Activated T-cell treated with anti-CD3 and anti-CD28 coated beads, Interleukin-2, amount 50 U/mL, for 24 hours (primary cell): ENCODE measurements at regions not wholly inside any gene's neighbourhood (a gene's known extent, or its start where the extent isn't known, plus 50 kb on each side); places are given as distances from the start of the nearest gene placed in this dataset.
A peak's percentile ranks its signal among the peaks of the same experiment; 100 is the strongest.
"Not testable (repeated sequence)": the region's sequence is repeated elsewhere in the genome, so short reads cannot be mapped to it uniquely, and the experiment has no call there.

ENCODE experiments used
- DNase-seq: peaks from one replicate; pipeline ENCODE4 v3.0.0-alpha.2; 2020
- H3K27ac Mint-ChIP-seq: 2 replicates; pipeline ENCODE4 v1.8.0; 2020; ENCODE audit warnings: mild to moderate bottlenecking, mixed read lengths
- H3K27me3 Mint-ChIP-seq: 2 replicates; pipeline ENCODE4 v1.8.0; 2020; ENCODE audit warnings: mixed read lengths
- H3K36me3 Mint-ChIP-seq: 2 replicates; pipeline ENCODE4 v1.8.0; 2020; ENCODE audit warnings: low read depth, mixed read lengths
- H3K4me1 Mint-ChIP-seq: 2 replicates; pipeline ENCODE4 v1.8.0; 2020; ENCODE audit warnings: low read depth, mixed read lengths
- H3K4me3 Mint-ChIP-seq: 2 replicates; pipeline ENCODE4 v1.8.0; 2020; ENCODE audit warnings: mild to moderate bottlenecking, moderate library complexity, mixed read lengths
- H3K9me3 Mint-ChIP-seq: 2 replicates; pipeline ENCODE4 v1.8.0; 2020; ENCODE audit warnings: mixed read lengths

DNA sequence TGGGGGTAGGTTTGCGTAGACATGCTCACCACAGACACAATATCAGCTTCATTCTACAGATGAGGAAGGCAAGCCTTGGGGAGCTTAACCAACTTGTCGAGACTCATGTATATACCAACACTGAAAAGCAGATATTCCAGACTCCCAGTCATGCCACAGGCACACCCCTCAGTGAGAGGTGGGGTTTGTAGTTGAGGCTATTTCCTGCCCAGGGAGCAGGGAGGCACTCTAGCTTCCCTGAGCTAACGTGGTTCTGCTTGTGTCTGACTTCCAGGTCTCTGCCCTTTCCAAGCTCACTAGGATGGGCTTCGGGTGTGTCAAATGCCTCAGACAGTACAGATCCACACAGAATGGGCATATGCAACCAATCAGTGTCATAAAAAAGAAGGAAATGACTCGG, 122.3 kb upstream of the RUNX1 start:
- no peak for DNase-seq
- H3K27me3 Mint-ChIP-seq = no peaks in the 10 kb centered on the region
- H3K4me3 Mint-ChIP-seq = no peak overlapping the region
- peaks cover 14% of the 10 kb centered on the region for H3K9me3 Mint-ChIP-seq
- peaks cover 39% of the 10 kb centered on the region for H3K4me1 Mint-ChIP-seq
- H3K27ac Mint-ChIP-seq = no peak overlapping the region
- no peaks in the 10 kb centered on the region for H3K36me3 Mint-ChIP-seq

DNA sequence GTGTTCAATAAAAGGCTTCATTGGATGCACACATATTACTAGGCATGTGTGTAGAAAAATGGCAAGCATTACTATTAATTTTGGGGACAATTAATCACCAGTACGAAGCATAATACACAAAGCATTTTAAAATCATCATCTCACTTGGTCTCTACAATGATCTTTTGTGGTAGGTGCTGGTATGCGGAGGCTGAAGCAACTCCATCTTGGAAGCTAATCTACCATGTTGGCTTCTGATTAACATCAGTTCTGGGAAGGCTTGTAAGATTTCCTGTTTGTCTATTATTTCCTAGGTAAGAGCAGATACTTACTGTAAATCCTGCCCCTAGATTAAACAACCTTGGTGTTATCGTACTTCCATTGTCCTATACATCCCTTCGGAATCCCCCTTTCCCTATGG, 121.7 kb upstream of the RUNX1 start:
- DNase-seq = no peak
- Mint-ChIP-seq H3K27ac (no peak overlapping the region), H3K4me1 (peaks cover 35% of the 10 kb centered on the region), H3K9me3 (peaks cover 8% of the 10 kb centered on the region), H3K4me3 (no peak overlapping the region), H3K36me3 (no peaks in the 10 kb centered on the region), H3K27me3 (no peaks in the 10 kb centered on the region)

DNA sequence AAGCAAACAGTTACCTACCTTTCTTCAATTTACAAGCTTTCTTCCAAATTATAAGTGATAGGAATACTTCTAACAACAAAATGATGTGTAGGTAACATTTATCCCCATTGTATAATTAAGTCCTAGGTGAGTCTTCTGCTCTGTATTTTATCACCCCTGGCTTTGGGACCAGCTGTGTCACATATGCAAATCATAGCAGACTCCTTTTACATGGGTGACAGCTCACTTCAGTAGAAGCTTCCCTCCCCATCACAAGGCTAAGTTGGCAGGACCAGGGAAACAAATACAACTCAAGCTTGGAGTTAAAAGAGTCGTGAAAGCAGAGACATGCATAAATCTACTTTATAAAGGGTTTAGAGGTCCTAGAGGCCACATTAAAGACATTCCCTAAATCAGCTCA, 121.1 kb upstream of the RUNX1 start:
- peaks cover 8% of the 10 kb centered on the region for H3K9me3 Mint-ChIP-seq
- H3K27ac Mint-ChIP-seq = no peak overlapping the region
- no peak overlapping the region for H3K4me3 Mint-ChIP-seq
- DNase-seq = no peak
- peaks cover 35% of the 10 kb centered on the region for H3K4me1 Mint-ChIP-seq
- H3K27me3 Mint-ChIP-seq = no peaks in the 10 kb centered on the region
- H3K36me3 Mint-ChIP-seq = no peaks in the 10 kb centered on the region

DNA sequence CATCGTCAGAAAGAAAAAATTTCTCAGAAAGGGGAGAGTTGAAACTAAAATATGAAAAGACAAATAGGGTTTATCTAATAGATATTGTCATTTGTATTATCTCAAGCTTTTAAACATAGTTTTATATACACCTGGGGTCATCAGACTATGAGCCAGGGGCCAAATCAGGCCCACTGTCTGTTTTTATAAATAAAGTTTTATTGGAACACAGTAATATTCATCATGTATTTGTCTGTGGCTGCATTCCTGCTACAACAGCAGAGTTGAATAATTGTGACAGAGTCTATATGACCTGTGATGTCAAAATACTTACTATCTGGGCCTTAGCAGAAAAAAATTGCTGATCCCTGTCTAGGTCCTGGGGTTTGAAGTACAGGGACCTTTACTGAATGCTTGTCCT, 120.5 kb upstream of the RUNX1 start:
- peaks cover 35% of the 10 kb centered on the region for H3K4me1 Mint-ChIP-seq
- no peak overlapping the region for H3K27ac Mint-ChIP-seq
- peaks cover 8% of the 10 kb centered on the region for H3K9me3 Mint-ChIP-seq
- H3K36me3 Mint-ChIP-seq = no peaks in the 10 kb centered on the region
- no peaks in the 10 kb centered on the region for H3K27me3 Mint-ChIP-seq
- H3K4me3 Mint-ChIP-seq = no peak overlapping the region
- DNase-seq = no peak

DNA sequence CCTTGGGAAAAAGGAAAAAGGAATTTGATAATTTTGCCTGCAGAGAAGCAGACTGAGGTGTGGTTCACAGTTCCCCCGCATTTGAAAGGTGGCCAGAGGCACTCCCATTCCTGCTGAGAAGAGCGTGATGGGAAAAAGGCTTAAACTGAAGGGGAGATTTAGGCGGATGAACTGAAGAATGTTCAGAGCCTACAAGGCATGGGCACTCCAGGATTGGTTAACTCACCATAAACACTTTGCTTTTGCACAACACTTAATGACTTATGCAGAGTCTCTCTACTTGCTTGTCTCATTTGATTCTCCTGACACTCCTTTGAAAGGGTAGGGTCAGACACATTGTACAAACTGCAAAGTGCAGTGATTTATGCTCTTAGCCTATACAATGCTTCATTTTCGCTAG, 119.6 kb upstream of the RUNX1 start:
- no peak overlapping the region for H3K4me3 Mint-ChIP-seq
- no peaks in the 10 kb centered on the region for H3K36me3 Mint-ChIP-seq

DNA sequence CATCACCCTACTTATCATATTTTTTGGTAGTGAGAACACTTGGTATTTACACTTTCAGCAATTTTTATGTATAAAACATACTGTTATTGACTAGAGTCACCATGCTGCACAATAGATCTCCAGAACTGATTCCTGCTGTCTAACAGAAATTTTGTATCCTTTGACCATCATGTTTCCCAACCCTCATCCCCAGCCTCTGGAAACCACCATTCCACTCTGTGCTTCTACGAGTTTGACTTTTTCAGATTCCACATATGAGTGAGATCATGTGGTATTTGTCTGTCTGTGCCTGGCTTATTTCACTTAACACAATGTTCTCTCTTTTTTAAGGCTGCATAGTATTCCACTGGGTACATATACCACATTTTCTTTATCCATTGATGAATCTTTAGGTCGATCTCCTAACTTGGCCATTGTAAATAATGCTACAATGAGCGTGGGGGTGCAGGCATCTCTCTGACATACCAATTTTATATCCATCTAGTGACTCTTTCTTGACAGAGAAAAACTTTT, 115.9 kb upstream of the RUNX1 start:
- H3K4me1 Mint-ChIP-seq = peaks cover 3% of the 10 kb centered on the region
- no peak overlapping the region for H3K27ac Mint-ChIP-seq
- peaks cover 8% of the 10 kb centered on the region for H3K9me3 Mint-ChIP-seq
- H3K27me3 Mint-ChIP-seq = no peaks in the 10 kb centered on the region
- H3K4me3 Mint-ChIP-seq = no peak overlapping the region
- no peak for DNase-seq
- no peaks in the 10 kb centered on the region for H3K36me3 Mint-ChIP-seq

More for the DNA sequence above, 119.6 kb upstream of the RUNX1 start:
- Mint-ChIP-seq H3K27me3 (no peaks in the 10 kb centered on the region), H3K4me1 (peaks cover 35% of the 10 kb centered on the region), H3K9me3 (peaks cover 8% of the 10 kb centered on the region), H3K27ac (no peak overlapping the region)
- DNase-seq = no peak

DNA sequence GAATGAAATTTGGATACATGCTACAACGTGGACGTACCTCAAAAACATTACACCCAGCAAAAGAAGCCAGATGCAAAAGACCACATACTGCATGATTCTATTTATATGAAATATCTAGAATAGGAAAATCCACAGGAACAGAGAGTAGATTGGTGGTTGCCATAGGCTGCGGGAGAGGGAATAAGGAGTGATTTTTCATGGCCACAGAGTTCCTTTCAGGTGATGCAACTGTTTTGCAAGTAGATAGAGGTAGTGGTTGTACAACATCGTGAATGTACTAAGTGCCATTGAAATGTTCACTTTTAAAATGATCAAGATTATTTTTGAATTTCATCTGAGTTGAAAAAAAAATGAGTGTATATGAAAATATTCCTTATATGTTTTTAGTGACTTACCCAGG, 115.3 kb upstream of the RUNX1 start:
- no peak for DNase-seq
- peaks cover 14% of the 10 kb centered on the region for H3K9me3 Mint-ChIP-seq
- no peak overlapping the region for H3K27ac Mint-ChIP-seq
- peaks cover 3% of the 10 kb centered on the region for H3K4me1 Mint-ChIP-seq
- H3K4me3 Mint-ChIP-seq = no peak overlapping the region
- no peaks in the 10 kb centered on the region for H3K36me3 Mint-ChIP-seq
- H3K27me3 Mint-ChIP-seq = no peaks in the 10 kb centered on the region

DNA sequence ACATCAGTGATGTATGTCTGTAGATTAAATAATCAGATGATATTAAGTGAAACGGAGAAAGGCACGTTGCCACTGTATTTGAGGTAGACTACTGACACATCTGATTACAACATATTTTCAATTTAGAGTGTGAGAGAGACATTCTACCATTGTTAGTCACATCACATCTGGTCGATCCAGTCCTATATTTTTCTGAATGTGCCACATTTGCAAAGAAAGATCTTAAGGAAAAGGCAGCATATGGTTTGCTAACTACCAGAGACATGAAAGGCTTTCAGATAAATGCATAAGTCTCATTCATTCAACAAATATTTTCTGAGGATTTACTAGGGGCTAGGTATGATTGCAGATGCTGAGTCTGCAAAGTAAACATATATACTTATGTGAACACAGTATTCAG, 114.3 kb upstream of the RUNX1 start:
- H3K4me3 Mint-ChIP-seq = no peak overlapping the region
- no peaks in the 10 kb centered on the region for H3K27me3 Mint-ChIP-seq
- DNase-seq = no peak
- peaks cover 15% of the 10 kb centered on the region for H3K9me3 Mint-ChIP-seq
- no peaks in the 10 kb centered on the region for H3K36me3 Mint-ChIP-seq
- peaks cover 3% of the 10 kb centered on the region for H3K4me1 Mint-ChIP-seq
- H3K27ac Mint-ChIP-seq = no peak overlapping the region

DNA sequence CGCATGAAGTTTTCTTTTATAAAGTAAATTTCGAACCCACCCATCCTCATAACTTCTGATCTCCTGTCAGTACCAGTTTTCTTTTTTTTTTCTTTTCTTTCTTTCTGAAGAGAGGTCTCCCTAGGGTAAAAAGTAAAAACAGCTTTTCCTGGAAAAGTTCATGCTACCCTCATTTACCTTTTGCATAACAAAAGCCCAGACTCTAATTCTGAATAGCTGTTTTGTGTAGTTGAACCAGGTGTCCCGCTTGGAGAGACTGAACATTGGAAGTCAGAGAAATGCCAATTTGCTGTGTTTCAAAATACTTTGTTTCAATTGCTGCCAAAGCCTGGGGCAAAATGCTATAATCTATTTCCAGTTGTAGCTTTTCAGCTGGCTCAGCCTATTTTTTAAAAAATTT, 113.7 kb upstream of the RUNX1 start:
- H3K27me3 Mint-ChIP-seq = no peaks in the 10 kb centered on the region
- no peak for DNase-seq
- no peak overlapping the region for H3K27ac Mint-ChIP-seq
- peaks cover 20% of the 10 kb centered on the region for H3K9me3 Mint-ChIP-seq
- peaks cover 3% of the 10 kb centered on the region for H3K4me1 Mint-ChIP-seq
- no peaks in the 10 kb centered on the region for H3K36me3 Mint-ChIP-seq
- no peak overlapping the region for H3K4me3 Mint-ChIP-seq

DNA sequence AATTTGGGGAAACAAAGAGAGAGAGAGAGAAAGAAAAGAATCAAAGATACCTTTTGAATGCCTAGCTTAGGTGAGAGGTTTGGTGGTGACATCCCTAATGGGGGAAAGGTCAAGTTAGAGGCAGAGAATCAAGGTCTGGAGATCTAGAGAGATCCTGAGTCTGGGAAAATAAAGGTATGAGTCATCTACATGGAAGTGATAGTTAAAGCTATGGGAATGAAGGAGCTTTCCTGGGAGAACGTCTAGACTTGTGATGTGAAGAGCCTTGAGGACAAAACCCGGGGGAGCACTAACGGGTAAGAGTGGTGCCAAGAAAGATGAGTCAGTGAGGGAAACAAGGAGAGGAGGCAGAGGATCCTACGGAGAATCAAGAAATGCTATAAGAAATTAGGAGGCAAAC, 110.8 kb upstream of the RUNX1 start:
- Mint-ChIP-seq H3K36me3 (peaks cover 4% of the 10 kb centered on the region), H3K9me3 (peaks cover 22% of the 10 kb centered on the region), H3K27me3 (no peaks in the 10 kb centered on the region), H3K4me3 (no peak overlapping the region), H3K4me1 (peaks cover 8% of the 10 kb centered on the region), H3K27ac (no peak overlapping the region)
- no peak for DNase-seq

DNA sequence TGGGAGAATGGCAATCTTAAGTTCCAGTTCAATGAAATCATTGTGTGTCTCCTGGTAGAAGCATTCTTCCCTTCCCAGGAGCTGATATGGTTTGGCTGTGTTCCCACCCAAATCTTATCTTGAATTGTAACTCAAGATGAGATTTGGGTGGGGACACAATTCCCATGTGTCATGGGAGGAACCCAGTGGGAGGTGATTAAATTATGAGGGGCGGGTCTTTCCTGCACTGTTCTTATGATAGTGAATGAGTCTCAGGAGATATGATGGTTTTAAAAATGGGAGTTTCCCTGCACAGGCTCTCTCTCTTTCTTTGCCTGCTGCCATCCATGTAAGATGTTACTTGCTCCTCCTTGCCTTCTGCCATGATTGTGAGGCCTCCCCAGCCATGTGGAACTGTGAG, 108.3 kb upstream of the RUNX1 start:
- Mint-ChIP-seq H3K9me3 (peaks cover 22% of the 10 kb centered on the region), H3K4me1 (peaks cover 11% of the 10 kb centered on the region)
- DNase-seq, H3K27me3 Mint-ChIP-seq, H3K27ac Mint-ChIP-seq, H3K4me3 Mint-ChIP-seq, H3K36me3 Mint-ChIP-seq: not testable (repeated sequence)

DNA sequence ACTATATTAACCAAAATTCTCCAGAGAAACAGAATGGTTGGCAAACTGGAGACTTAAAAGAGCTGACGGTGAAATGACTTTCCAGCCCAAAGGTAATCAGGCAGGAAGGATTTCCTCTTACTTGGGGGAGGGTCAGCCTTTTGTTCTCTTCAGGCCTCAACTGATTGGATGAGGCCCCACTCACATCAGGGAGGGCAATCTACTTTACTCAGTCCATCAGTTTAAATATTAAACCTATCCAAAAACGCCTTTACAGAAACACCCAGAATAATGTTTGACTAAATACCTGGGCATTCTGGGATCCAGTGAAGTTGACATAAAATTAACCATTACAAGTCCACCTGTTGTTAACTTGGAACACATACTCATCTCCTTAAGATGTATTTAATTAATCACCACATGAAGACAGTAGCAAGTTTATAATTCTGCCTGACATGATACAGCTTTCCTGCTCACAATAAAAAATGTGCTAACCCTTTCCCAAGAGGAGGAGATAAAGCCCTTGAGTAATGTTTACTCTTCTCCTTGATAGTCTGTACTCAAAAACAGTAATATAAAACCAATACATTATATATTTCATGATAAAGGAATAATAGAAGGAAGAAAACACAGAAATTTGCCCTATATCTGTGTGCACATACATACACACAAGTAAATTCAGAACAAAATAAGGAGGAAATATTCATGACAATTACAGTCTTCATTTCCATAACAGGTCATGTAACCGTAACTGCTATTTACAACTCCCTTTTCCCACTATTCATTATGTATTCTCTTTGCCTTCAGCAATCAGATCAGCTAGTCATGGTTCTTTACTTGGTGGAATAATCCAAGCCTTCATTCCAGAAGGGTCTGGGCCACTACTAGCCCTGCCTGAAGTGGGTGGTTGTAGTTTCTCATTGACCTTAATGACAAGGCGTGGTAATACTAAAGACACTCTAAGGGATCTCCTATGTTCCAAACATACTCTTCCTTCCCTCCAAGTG, 107.5 kb upstream of the RUNX1 start:
- Mint-ChIP-seq H3K9me3 (peaks cover 25% of the 10 kb centered on the region), H3K4me1 (peaks cover 17% of the 10 kb centered on the region), H3K36me3 (peaks cover 4% of the 10 kb centered on the region), H3K4me3 (no peak overlapping the region), H3K27me3 (no peaks in the 10 kb centered on the region), H3K27ac (no peak overlapping the region)
- DNase-seq = no peak

DNA sequence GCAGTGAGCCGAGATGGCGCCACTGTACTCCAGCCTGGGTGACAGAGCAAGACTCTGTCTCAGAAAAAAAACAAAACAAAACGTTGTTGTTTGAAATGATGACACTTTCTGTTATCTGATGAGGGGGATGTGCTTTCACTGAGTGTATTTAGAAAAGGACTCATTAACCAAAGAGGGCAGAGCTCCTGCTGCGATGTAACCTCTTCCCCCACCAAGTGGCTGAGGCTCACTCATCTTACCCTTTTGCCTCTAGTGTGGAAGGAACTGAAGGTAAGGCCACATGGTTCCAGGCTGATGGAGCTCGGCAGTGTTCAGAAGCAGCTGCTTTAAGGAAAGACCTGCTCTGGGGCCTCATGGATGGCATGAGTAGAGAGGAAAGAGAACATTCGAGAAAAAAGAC, 105.7 kb upstream of the RUNX1 start:
- no peak for DNase-seq
- Mint-ChIP-seq H3K36me3 (peaks cover 4% of the 10 kb centered on the region), H3K27me3 (no peaks in the 10 kb centered on the region), H3K27ac (no peak overlapping the region), H3K4me1 (peaks cover 32% of the 10 kb centered on the region), H3K9me3 (peaks cover 22% of the 10 kb centered on the region), H3K4me3 (no peak overlapping the region)

DNA sequence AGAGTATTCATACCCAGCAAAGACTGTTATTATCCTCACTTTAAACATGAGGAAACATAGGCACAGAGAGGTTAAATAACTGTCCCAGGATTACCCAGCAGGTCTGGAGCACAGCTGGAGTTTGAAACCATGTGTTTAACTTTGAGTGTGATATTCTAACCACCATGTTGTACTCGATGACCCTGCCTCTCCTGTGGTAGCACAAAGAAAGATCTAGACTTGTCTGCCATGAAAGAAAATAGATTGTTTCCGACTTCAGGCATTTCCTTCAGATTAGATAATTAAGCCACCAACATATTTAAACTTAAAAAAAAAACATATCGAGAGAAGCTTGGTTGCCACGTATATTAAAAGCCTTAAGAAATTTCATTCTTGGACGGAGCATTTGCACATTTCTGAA, 104.6 kb upstream of the RUNX1 start:
- peaks cover 4% of the 10 kb centered on the region for H3K36me3 Mint-ChIP-seq
- no peak for DNase-seq
- no peaks in the 10 kb centered on the region for H3K27me3 Mint-ChIP-seq
- H3K9me3 Mint-ChIP-seq = peaks cover 17% of the 10 kb centered on the region
- H3K4me1 Mint-ChIP-seq = peaks cover 43% of the 10 kb centered on the region
- no peak overlapping the region for H3K4me3 Mint-ChIP-seq
- no peak overlapping the region for H3K27ac Mint-ChIP-seq

DNA sequence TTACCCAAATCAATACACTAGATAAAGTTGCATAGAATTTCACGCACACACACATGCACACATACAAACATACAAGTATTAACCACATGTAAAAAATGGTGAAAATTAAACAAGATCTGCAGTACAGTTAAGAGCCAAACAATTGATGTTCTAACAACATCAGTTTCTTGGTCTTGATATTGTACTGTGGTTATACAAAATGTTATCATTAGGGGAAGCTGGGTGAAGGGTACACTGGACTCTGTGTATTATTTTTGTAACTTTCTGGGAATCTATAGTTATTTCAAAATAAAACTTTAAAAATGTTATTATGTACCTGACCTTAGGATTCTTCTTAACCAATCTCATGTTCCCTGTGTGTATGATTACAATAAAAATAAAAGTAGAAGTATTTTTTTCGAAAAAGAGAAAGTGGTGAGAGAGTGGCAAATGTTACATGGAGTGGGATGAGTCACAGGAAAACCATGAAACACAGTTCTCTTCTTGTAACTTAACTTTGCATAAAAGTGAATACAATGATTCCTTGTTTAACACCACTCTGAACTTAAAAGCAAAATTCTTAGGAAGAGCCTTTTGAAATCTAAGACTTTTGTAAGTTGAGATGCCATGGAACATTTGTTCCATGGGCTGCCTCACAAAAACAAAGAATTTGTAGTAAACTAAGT, 101.6 kb upstream of the RUNX1 start:
- Mint-ChIP-seq H3K36me3 (no peaks in the 10 kb centered on the region), H3K4me1 (peaks cover 61% of the 10 kb centered on the region), H3K27me3 (no peaks in the 10 kb centered on the region), H3K9me3 (peaks cover 3% of the 10 kb centered on the region), H3K27ac (peak overlapping the region; percentile 92), H3K4me3 (peak overlapping the region; percentile 28)
- no peak for DNase-seq
